OCI-LY3 (cell line): ENCODE measurements at regions not wholly inside any gene's neighbourhood (a gene's known extent, or its start where the extent isn't known, plus 50 kb on each side); places are given as distances from the start of the nearest gene placed in this dataset.

ENCODE experiments used
- H2AFZ ChIP-seq: fragments of 200-600, 300-600 bp; shearing (Covaris generic); 2 replicates; pipeline ENCODE4 v1.6.0; 2014; ENCODE audit warnings: antibody characterized with exemption, low read depth, low read length
- H3K27ac ChIP-seq: fragments of 200-600, 300-600 bp; sonication (generic); 2 replicates; pipeline ENCODE4 v1.5.1; 2014; ENCODE audit warnings: mild to moderate bottlenecking, low read length, moderate library complexity, mixed read lengths
- H3K27me3 ChIP-seq: fragments of 200-600, 300-600 bp; sonication (generic); 2 replicates; pipeline ENCODE4 v1.6.1; 2014; ENCODE audit warnings: low read depth, low read length, mixed read lengths
- H3K36me3 ChIP-seq: fragments of 200-600, 300-600 bp; sonication (generic); replicated peaks from 2 replicates; pipeline ENCODE3; 2014; ENCODE audit warnings: low read depth, low read length, mixed read lengths
- H3K4me1 ChIP-seq: fragments of 300-600, 200-600 bp; sonication (generic); 2 replicates; pipeline ENCODE4 v1.6.1; 2014; ENCODE audit warnings: low read length, mixed read lengths
- H3K4me2 ChIP-seq: fragments of 200-600, 300-600 bp; sonication (generic); 2 replicates; pipeline ENCODE4 v1.6.1; 2014; ENCODE audit warnings: low read length, mixed read lengths
- H3K4me3 ChIP-seq: fragments of 300-600, 200-600 bp; sonication (generic); 2 replicates; pipeline ENCODE4 v1.5.1; 2014; ENCODE audit warnings: antibody characterized with exemption, mild to moderate bottlenecking, low read length, moderate library complexity
- H3K79me2 ChIP-seq: fragments of 300-600, 200-600 bp; shearing (Covaris generic); 2 replicates; pipeline ENCODE4 v1.6.1; 2014; ENCODE audit warnings: mild to moderate bottlenecking, low read length, mixed read lengths
- H3K9ac ChIP-seq: fragments of 300-600, 200-600 bp; shearing (Covaris generic); 2 replicates; pipeline ENCODE4 v1.6.0; 2014; ENCODE audit warnings: mild to moderate bottlenecking, low read length, moderate library complexity
- H3K9me3 ChIP-seq: fragments of 200-600, 300-600 bp; shearing (Covaris generic); 2 replicates; pipeline ENCODE4 v1.6.1; 2014; ENCODE audit warnings: low read length, mixed read lengths; ENCODE audit not compliant: insufficient read depth
- H4K20me1 ChIP-seq: fragments of 200-600, 300-600 bp; sonication (generic); 2 replicates; pipeline ENCODE4 v1.6.1; 2016; ENCODE audit warnings: low read length, mixed read lengths; ENCODE audit not compliant: insufficient read depth
- CTCF ChIP-seq: fragments of 200-600, 300-600 bp; sonication (generic); IDR thresholded peaks from 2 replicates; pipeline ENCODE4 v1.5.1; 2014; ENCODE audit warnings: antibody characterized with exemption, low read length, low read depth
- EZH2phosphoT487 ChIP-seq: fragments of 200-600 bp; shearing (Covaris generic); IDR thresholded peaks from 2 replicates; pipeline ENCODE4 v1.6.1; 2018; ENCODE audit warnings: antibody characterized with exemption, mixed run types, low read depth

- H3K27ac ChIP-seq = no peak overlapping the region
- no peak overlapping the region for H3K9ac ChIP-seq
- no peaks in the 10 kb centered on the region for H3K27me3 ChIP-seq
- H4K20me1 ChIP-seq = no peaks in the 10 kb centered on the region
- H3K79me2 ChIP-seq = no peaks in the 10 kb centered on the region
- peaks cover 8% of the 10 kb centered on the region for H3K4me1 ChIP-seq
- peaks cover 8% of the 10 kb centered on the region for H3K9me3 ChIP-seq
- H3K36me3 ChIP-seq = peaks cover 7% of the 10 kb centered on the region
- TF ChIP-seq CTCF = no peak
- TF ChIP-seq EZH2phosphoT487 = no peak
- H3K4me3 ChIP-seq = no peak overlapping the region
- no peak overlapping the region for H3K4me2 ChIP-seq
- H2AFZ ChIP-seq = no peak overlapping the region
Measured at GRCh38 chr2:52502476-52502860, 1265.1 kb upstream of the CHAC2 start.

- Histone ChIP-seq H2AFZ (no peak overlapping the region), H3K4me2 (no peak overlapping the region), H3K27me3 (no peaks in the 10 kb centered on the region), H3K9me3 (peaks cover 14% of the 10 kb centered on the region), H3K36me3 (peaks cover 10% of the 10 kb centered on the region), H3K27ac (no peak overlapping the region), H4K20me1 (no peaks in the 10 kb centered on the region), H3K9ac (no peak overlapping the region), H3K4me1 (peaks cover 12% of the 10 kb centered on the region), H3K4me3 (no peak overlapping the region), H3K79me2 (no peaks in the 10 kb centered on the region)
- TF ChIP-seq CTCF (no peak), EZH2phosphoT487 (no peak)
Measured at GRCh38 chr2:52501715-52502475, 1265.7 kb upstream of the CHAC2 start.

DNA sequence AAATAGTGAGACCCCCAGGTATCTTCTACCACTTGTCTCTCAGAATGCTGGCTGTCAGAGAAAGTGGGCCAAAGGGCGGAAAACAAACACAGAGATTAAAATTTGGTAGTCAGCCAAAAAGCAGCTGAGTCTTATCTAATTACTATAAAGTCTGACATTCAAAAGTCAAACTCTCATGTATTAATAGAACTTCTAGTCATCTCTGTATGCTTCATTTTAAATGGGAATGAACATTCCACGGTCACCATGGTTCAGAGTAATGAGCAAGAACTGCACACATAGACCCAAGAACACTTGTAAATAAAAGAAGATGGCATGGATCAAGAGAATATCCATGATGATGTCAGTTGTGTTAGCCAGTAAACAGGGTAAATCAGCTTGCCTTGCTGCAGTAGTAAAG lies 1267.0 kb upstream of the CHAC2 start:
- Histone ChIP-seq H3K4me3 (no peak overlapping the region), H3K9ac (no peak overlapping the region), H3K4me2 (no peak overlapping the region), H3K27me3 (no peaks in the 10 kb centered on the region), H4K20me1 (no peaks in the 10 kb centered on the region), H3K27ac (no peak overlapping the region), H2AFZ (no peak overlapping the region), H3K9me3 (peaks cover 16% of the 10 kb centered on the region), H3K36me3 (peaks cover 10% of the 10 kb centered on the region), H3K4me1 (peaks cover 13% of the 10 kb centered on the region), H3K79me2 (no peaks in the 10 kb centered on the region)
- no peak for TF ChIP-seq EZH2phosphoT487
- no peak for TF ChIP-seq CTCF

DNA sequence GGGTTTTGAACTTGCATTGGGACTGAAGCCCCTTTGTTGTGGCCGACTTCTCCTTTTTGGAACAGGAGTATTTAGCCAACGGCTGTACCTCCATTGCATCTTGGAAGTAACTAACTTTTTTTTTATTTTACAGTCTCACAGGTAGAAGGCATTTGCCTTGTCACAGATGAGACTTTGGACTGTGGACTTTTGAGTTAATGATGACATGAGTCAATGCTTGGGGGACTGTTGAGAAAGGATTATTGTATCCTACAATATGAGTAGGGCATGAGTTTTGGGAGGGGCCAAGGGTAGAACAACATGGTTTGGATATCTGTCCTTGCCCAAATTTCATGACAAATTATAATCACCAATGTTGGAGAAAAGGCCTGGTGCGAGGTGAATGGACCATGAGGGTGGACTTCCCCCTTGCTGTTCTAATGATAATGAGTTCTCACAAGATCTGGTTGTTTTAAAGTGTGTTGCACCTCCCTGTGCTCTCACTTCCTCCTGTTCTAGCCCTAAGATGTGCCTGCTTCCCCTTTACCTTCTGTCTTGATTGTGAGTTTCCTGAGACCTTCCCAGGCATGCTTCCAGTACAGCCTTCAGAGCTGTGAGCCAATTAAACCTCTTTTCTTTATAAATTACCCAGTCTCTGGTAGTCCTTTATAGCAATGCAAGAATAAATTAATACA lies 1269.4 kb upstream of the CHAC2 start:
- Histone ChIP-seq H3K36me3 (peaks cover 10% of the 10 kb centered on the region), H3K79me2 (no peaks in the 10 kb centered on the region), H2AFZ (no peak overlapping the region), H3K27ac (peak overlapping the region; percentile 39; the same call in 1 of the 2 replicates), H4K20me1 (no peaks in the 10 kb centered on the region), H3K4me3 (no peak overlapping the region), H3K9ac (no peak overlapping the region), H3K4me1 (peaks cover 13% of the 10 kb centered on the region), H3K9me3 (peaks cover 16% of the 10 kb centered on the region), H3K27me3 (no peaks in the 10 kb centered on the region), H3K4me2 (no peak overlapping the region)
- TF ChIP-seq EZH2phosphoT487 (no peak), CTCF (no peak)
